ENCODE measurements at regions not wholly inside any gene's neighbourhood (a gene's known extent, or its start where the extent isn't known, plus 50 kb on each side); places are given as distances from the start of the nearest gene placed in this dataset.

- peaks cover 4% of the 10 kb centered on the region for H3K27me3 ChIP-seq (ENCODE audit: insufficient read depth, low read length)
- no peaks in the 10 kb centered on the region for H3K79me2 ChIP-seq (ENCODE audit: insufficient read depth, low read length)
- DNase-seq (ENCODE audit: insufficient read length, low spot score, missing footprints), result peak; percentile 88
- H2AFZ ChIP-seq (ENCODE audit: low read length), result no peak overlapping the region
- no peaks in the 10 kb centered on the region for H3K9me3 ChIP-seq (ENCODE audit: low read depth, low read length)
- no peak overlapping the region for H3K27ac ChIP-seq (ENCODE audit: low read depth, low read length)
- no peak overlapping the region for H3K4me3 ChIP-seq (ENCODE audit: insufficient read depth, low read length)
- H3K36me3 ChIP-seq (ENCODE audit: insufficient read depth, low read length), result no peaks in the 10 kb centered on the region
- H3K4me1 ChIP-seq (ENCODE audit: insufficient read depth, low read length), result no peaks in the 10 kb centered on the region
- no peak overlapping the region for H3K4me2 ChIP-seq (ENCODE audit: insufficient read depth, low read length)
- TF ChIP-seq CTCF (IDR thresholded peaks at IDR 0.05; ENCODE audit: extremely low read depth, low read depth, low read length), result no peak
- no peaks in the 10 kb centered on the region for H4K20me1 ChIP-seq (ENCODE audit: insufficient read depth, low read length)
Measured at GRCh38 chr22:44439356-44440223, 58.4 kb downstream of the RTL6 start.

DNA sequence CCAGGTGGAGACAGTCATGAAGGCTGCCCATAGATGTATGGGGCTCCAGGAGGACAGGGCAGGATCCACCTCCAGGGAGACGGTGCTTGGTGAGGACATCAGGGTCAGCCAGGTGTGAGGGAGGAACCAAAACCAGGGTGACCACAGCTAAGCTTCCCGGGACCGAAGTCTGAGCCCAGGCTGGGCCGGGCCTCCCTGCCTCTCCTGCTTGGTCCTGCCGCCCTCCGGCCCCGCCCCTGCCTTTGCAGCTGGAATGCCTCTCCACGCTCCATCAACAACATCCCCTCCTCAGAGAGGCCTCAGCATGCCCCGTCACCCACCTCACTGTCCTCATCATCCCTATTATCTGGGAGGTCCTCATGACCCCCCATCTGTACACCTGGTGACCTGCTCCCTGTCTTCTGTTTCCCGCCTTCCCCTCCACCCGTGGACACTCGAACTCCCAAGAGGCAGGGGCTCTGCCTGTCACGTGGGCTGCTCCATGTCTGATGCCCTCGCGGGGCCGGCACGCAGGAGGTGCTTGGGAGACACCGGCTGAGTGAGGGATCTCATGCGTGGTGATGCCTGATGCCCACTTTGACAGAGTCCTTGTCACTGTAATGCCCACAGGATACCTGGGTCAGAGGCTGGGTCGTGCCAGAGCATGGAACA, 59.4 kb downstream of the RTL6 start:
- Histone ChIP-seq H3K4me1 (ENCODE audit: insufficient read depth, low read length) (no peaks in the 10 kb centered on the region), H3K9me3 (ENCODE audit: low read depth, low read length) (no peaks in the 10 kb centered on the region)

DNA sequence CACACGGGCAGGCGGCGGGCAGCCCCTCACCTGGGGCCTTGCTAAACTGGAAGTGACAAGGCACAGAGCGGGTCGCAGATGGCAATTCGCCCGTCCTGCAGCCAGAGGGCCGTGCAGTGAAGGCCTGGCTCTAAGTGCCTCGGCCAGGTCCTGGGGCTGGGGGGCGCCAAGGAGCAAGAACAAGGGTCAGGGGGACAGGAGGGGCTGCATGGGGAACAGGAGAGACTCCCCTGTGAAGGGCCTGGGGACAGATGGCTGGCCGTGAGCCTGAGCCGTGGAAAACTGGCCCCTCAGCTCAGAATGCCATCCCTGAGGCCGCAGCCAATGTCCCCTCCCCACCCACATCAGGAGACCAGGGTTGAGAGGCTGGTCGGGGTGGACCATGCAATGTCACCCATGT, 60.0 kb downstream of the RTL6 start:
- Histone ChIP-seq H3K79me2 (ENCODE audit: insufficient read depth, low read length) (no peaks in the 10 kb centered on the region), H3K4me3 (ENCODE audit: insufficient read depth, low read length) (no peak overlapping the region), H3K36me3 (ENCODE audit: insufficient read depth, low read length) (no peaks in the 10 kb centered on the region), H2AFZ (ENCODE audit: low read length) (no peak overlapping the region), H3K4me2 (ENCODE audit: insufficient read depth, low read length) (no peak overlapping the region), H4K20me1 (ENCODE audit: insufficient read depth, low read length) (no peaks in the 10 kb centered on the region), H3K27me3 (ENCODE audit: insufficient read depth, low read length) (peaks cover 10% of the 10 kb centered on the region), H3K9me3 (ENCODE audit: low read depth, low read length) (no peaks in the 10 kb centered on the region), H3K4me1 (ENCODE audit: insufficient read depth, low read length) (no peaks in the 10 kb centered on the region), H3K27ac (ENCODE audit: low read depth, low read length) (no peak overlapping the region)
- no peak for DNase-seq (ENCODE audit: insufficient read length, low spot score, missing footprints)
- TF ChIP-seq CTCF (IDR thresholded peaks at IDR 0.05; ENCODE audit: extremely low read depth, low read depth, low read length), result no peak

More for the DNA sequence above, 59.4 kb downstream of the RTL6 start:
- Histone ChIP-seq H3K4me2 (ENCODE audit: insufficient read depth, low read length) (no peak overlapping the region), H3K79me2 (ENCODE audit: insufficient read depth, low read length) (no peaks in the 10 kb centered on the region), H2AFZ (ENCODE audit: low read length) (no peak overlapping the region), H4K20me1 (ENCODE audit: insufficient read depth, low read length) (no peaks in the 10 kb centered on the region), H3K36me3 (ENCODE audit: insufficient read depth, low read length) (no peaks in the 10 kb centered on the region), H3K27me3 (ENCODE audit: insufficient read depth, low read length) (peaks cover 10% of the 10 kb centered on the region), H3K27ac (ENCODE audit: low read depth, low read length) (no peak overlapping the region), H3K4me3 (ENCODE audit: insufficient read depth, low read length) (no peak overlapping the region)
- peak; percentile 67 for DNase-seq (ENCODE audit: insufficient read length, low spot score, missing footprints)
- TF ChIP-seq CTCF (IDR thresholded peaks at IDR 0.05; ENCODE audit: extremely low read depth, low read depth, low read length), result no peak

Data from osteoblast (primary cell).